ENCODE measurements at regions not wholly inside any gene's neighbourhood (a gene's known extent, or its start where the extent isn't known, plus 50 kb on each side); places are given as distances from the start of the nearest gene placed in this dataset.
A peak's percentile ranks its signal among the peaks of the same experiment; 100 is the strongest.

GRCh38 chr12:30025317-30025716 is 241.6 kb upstream of the TMTC1 start:
- DNase-seq, result no peak

- DNase-seq, result no peak
Measured at GRCh38 chr12:30023186-30023585, 239.4 kb upstream of the TMTC1 start.

- no peak for DNase-seq
Measured at GRCh38 chr12:30021051-30021833, 237.5 kb upstream of the TMTC1 start.

GRCh38 chr12:30019366-30020140 is 235.8 kb upstream of the TMTC1 start:
- no peak for DNase-seq

DNA sequence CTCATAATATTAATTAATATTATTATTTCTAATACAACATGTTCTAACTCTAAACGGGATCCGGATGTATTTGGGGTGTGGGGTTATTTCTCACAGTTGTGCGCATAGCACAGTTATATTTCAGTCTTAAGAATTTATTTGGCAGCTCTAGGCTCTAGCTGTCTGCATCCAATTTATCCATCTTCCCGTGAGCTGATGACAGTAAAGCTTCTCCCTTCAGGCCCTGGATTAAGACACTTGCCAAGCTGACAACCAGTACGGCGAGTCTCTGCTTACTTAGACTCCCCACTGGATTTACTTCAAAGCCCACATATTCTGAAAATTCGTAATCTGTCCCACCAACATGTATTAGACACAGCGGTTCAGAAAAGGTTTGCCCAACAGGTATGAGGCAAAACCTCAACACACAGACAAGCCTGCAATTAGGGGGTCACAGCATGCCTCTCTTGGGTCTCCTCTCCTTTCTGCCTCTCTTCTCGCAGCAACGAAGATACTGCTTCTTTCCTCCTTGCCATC is 232.9 kb upstream of the TMTC1 start:
- DNase-seq, result no peak

GRCh38 chr12:30015631-30016337 is 232.0 kb upstream of the TMTC1 start:
- DNase-seq, result peak in 1 of 51 donors; percentile 4

- DNase-seq, result no peak
Measured at GRCh38 chr12:30014991-30015390, 231.2 kb upstream of the TMTC1 start.

DNA sequence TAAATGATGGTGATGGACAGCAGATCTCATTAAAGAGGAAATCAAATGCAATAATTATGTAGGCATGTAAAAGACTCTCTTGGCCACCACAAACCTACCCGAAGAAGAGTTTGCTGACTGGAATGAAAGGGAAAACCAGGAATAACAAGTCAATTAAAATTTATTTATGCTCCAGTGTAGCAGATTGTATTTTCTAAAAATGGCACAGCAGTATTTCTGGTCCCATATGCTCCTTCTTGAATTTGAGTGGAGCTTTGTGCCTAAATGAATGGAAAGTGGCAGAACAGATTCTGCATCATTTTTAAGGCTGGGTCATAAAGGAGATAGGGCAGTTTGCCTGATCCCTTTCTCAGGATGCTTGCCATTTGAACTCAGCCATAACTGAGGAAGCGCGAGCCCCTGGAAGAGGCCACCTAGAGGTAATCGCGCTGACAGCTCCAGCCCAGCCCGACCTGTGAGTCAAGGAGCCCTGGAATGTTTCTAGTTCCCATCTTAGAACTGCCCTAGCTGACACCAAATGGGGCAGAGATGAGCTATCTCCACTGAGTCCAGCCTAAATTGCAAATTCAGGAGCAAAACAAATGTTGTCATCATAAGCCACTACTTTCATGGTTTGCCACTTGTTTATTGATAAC is 229.2 kb upstream of the TMTC1 start:
- DNase-seq, result no peak

DNA sequence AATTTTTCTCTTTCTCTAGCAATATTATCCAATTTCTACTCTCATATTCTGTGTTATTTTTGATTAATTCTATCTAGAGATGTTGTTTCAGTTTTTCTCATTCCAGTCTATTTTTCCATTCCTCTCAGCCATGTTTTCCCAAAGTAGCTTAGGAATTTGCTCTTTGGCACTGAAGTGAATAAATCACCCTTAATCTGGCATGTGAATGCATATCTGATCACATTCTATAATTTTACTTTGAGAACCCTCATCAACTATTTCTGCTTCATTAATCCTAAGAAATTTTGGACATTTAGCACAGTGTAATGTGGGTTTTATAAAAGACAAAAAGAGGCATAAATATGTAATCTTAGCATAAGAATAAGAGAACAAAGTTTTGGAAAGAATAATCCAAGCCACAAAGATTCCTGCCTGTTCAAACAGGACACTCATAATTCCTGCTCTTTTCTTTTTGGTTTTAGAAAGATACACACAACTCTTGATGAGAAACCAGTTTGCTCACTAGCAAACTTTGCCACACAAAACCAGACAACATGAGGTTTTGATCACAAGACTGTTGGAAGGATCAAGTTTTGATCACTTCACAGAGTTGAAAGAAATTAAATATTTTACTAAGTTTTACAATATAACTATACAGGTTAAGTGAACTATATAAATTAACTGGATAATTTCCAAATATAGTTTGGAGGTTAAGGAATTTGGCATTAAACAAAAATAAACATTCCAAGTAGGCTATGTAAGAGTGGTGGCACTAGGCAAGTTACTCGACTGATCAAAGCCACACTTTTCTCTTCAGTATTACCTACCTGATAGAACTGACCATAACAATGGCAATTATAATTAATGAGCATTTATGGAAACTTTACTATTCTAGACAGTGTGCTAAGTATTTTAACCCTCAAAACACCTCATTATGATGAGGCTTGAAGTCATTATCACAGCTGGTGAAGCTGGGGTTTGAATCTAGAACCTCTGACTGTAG is 226.6 kb upstream of the TMTC1 start:
- no peak for DNase-seq

GRCh38 chr12:30006021-30006420 is 222.3 kb upstream of the TMTC1 start:
- no peak for DNase-seq

GRCh38 chr12:30003321-30003720 is 219.6 kb upstream of the TMTC1 start:
- no peak for DNase-seq

GRCh38 chr12:30002677-30003076 is 218.9 kb upstream of the TMTC1 start:
- no peak for DNase-seq

DNA sequence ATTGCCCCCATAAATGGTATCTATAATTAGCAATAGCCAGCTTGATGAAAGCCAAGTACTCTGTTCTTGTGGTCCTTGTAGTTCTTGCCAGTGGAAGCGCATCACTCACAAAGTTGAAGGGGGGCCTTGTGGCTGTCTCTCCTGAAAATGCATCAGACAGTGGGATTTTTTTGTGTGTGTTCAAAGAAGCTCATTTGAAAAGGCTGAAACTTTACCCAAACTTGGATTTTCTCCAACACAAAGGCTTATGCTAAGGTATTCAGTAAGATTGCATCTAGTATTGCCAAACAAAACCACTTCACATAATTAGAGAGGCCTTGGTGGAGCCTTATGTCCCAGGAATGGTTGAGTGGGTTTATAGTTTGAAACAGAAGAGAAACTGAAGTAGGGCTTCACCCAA is 216.7 kb upstream of the TMTC1 start:
- no peak for DNase-seq

GRCh38 chr12:29996993-29997392 is 213.3 kb upstream of the TMTC1 start:
- DNase-seq, result no peak

GRCh38 chr12:29992366-29992765 is 208.6 kb upstream of the TMTC1 start:
- DNase-seq, result no peak

DNA sequence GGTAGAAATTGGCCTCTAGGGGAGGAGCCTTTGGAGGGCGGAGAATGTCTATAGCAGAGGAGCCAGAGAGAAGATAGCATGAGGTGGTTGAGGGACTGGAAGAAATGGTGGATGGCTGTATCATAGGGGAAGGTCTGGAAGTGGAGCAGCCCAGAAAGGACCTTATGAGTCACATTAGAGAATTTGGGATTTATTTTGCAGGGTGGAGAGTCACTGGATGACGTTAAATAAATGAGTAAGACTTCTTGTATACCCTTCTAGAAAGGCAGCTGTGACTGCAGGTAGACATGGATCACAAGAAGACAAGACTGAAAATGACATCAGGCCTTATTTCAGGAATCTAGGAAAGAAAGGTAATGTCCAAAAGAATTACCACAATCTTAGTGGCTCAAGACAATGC is 208.2 kb upstream of the TMTC1 start:
- no peak for DNase-seq

DNA sequence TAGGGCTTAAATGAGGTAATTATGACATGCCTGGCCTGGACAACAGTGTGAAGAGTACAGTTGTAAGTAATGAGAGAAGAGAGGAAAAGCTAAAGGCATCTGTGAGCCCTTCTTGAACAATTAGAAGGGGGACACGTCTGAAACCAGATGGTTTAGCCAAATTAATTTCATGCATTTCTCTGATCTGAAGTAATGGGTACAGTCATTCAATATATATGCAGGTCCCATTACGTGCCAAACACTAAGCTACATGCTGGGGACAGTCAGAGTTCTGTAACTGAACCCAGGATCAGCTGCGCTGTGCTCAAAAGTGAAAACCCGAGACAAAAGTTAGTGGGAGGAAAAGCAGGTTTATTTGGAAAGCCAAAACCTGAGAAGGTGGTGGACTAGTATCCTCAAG is 207.2 kb upstream of the TMTC1 start:
- DNase-seq, result no peak

DNA sequence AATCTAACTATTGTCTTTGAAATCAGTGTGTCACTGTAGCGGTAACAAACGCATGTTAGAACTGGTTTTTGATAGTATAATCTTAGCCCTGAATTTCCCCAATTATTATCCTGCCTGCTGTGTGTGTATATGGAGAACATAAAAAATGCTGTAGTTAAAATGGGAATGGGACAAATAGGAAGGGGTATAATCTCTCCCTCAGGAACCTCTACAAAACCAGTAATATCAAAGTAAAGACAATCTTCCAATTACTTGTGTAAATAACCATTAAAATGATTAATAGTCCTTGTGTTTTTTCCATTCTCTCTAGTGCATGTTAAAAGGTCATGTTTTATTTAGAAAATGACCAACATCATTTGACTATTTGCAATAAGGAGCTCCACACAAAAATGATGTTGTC is 200.1 kb upstream of the TMTC1 start:
- DNase-seq, result no peak

DNA sequence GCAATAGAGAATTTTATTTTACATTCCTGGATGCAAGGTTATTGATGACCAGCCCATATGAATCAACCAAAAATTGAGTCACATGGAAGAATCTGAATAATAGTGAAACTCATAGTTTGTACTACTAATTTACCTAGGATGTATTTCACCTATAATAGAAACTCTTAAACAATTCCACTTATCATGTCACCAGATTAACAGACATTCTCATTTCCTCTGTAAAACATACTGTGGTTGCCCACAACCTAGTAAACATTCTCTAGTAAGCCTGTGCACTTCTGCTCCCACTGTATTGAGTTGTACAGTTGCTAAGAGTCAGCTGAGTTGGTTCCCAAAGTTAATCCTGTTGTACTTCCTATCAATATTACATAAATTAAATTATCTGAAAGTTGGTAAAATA is 196.6 kb upstream of the TMTC1 start:
- no peak for DNase-seq

- DNase-seq, result no peak
Measured at GRCh38 chr12:29971446-29971845, 187.7 kb upstream of the TMTC1 start.
